HL-60 (cell line): ENCODE measurements at regions not wholly inside any gene's neighbourhood (a gene's known extent, or its start where the extent isn't known, plus 50 kb on each side); places are given as distances from the start of the nearest gene placed in this dataset.
"Not testable (repeated sequence)": the region's sequence is repeated elsewhere in the genome, so short reads cannot be mapped to it uniquely, and the experiment has no call there.

ENCODE experiments used
- GABPA ChIP-seq: IDR thresholded peaks from 2 replicates; pipeline ENCODE4 v1.6.1; 2012; ENCODE audit warnings: low read depth
- POLR2AphosphoS5 ChIP-seq: IDR thresholded peaks from 2 replicates; pipeline ENCODE4 v1.6.1; 2012; ENCODE audit warnings: low read depth
- SPI1 ChIP-seq: IDR thresholded peaks from 2 replicates; pipeline ENCODE4 v1.6.1; 2012; ENCODE audit warnings: low read depth, mild to moderate bottlenecking, borderline replicate concordance
- TF ChIP-seq, protein P1 (sequence below): IDR thresholded peaks from one replicate; pipeline ENCODE4 v1.5.1; 2011; ENCODE audit warnings: low read length, control low read depth, inconsistent platforms; ENCODE audit not compliant: insufficient read depth
- TF ChIP-seq, protein P2 (sequence below): IDR thresholded peaks from 2 replicates; pipeline ENCODE4 v1.6.1; 2012; ENCODE audit warnings: low read depth; ENCODE audit not compliant: insufficient replicate concordance

DNA sequence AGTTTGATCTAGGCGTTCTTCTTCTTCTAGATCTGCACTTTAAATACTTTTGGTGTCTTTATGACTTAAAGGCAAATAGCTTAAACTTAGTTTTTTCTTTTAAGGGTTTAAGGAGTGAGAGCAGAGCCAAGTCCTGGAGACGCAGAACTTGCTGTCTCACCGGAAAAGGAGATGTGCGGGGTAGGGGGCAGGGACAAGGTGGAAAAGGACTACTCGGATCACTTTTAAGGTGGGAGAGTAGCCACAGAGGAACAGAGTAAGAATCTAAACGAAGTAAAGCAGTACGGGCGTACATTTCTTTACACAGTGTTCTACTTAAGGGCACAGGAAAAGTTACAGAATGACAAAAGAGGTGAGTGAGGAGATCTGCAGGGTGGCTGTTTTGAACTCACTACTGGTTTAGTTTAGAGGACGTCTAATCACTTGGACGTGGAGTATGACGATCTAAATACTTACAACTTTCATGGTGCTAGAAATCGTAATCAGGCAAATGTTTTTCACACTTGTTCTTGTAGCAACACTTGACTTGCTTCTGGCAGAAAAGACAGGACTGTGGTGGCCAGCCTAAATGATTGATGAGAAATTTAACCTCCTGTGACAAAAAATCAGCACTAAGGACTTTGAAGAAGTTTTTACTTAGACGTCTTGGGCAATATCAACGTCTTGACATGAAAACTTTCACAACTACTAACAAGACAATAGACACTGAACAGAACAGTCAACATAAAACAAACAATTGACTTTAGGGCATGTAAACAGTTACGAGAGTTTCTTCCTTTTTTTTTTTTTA lies 127.0 kb downstream of the ART5 start:
- TF ChIP-seq, protein P1, sequence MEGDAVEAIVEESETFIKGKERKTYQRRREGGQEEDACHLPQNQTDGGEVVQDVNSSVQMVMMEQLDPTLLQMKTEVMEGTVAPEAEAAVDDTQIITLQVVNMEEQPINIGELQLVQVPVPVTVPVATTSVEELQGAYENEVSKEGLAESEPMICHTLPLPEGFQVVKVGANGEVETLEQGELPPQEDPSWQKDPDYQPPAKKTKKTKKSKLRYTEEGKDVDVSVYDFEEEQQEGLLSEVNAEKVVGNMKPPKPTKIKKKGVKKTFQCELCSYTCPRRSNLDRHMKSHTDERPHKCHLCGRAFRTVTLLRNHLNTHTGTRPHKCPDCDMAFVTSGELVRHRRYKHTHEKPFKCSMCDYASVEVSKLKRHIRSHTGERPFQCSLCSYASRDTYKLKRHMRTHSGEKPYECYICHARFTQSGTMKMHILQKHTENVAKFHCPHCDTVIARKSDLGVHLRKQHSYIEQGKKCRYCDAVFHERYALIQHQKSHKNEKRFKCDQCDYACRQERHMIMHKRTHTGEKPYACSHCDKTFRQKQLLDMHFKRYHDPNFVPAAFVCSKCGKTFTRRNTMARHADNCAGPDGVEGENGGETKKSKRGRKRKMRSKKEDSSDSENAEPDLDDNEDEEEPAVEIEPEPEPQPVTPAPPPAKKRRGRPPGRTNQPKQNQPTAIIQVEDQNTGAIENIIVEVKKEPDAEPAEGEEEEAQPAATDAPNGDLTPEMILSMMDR = not testable (repeated sequence)
- TF ChIP-seq POLR2AphosphoS5, GABPA, SPI1: not testable (repeated sequence)
- TF ChIP-seq, protein P2, sequence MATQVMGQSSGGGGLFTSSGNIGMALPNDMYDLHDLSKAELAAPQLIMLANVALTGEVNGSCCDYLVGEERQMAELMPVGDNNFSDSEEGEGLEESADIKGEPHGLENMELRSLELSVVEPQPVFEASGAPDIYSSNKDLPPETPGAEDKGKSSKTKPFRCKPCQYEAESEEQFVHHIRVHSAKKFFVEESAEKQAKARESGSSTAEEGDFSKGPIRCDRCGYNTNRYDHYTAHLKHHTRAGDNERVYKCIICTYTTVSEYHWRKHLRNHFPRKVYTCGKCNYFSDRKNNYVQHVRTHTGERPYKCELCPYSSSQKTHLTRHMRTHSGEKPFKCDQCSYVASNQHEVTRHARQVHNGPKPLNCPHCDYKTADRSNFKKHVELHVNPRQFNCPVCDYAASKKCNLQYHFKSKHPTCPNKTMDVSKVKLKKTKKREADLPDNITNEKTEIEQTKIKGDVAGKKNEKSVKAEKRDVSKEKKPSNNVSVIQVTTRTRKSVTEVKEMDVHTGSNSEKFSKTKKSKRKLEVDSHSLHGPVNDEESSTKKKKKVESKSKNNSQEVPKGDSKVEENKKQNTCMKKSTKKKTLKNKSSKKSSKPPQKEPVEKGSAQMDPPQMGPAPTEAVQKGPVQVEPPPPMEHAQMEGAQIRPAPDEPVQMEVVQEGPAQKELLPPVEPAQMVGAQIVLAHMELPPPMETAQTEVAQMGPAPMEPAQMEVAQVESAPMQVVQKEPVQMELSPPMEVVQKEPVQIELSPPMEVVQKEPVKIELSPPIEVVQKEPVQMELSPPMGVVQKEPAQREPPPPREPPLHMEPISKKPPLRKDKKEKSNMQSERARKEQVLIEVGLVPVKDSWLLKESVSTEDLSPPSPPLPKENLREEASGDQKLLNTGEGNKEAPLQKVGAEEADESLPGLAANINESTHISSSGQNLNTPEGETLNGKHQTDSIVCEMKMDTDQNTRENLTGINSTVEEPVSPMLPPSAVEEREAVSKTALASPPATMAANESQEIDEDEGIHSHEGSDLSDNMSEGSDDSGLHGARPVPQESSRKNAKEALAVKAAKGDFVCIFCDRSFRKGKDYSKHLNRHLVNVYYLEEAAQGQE = not testable (repeated sequence)
